GM18858 (cell line): ENCODE measurements at regions not wholly inside any gene's neighbourhood (a gene's known extent, or its start where the extent isn't known, plus 50 kb on each side); places are given as distances from the start of the nearest gene placed in this dataset.

Experiments
- ATAC-seq: cut with Tn5 transposase; IDR thresholded peaks from one replicate; pipeline ENCODE4 v1.9.1; 2021; ENCODE audit not compliant: unreplicated experiment

DNA sequence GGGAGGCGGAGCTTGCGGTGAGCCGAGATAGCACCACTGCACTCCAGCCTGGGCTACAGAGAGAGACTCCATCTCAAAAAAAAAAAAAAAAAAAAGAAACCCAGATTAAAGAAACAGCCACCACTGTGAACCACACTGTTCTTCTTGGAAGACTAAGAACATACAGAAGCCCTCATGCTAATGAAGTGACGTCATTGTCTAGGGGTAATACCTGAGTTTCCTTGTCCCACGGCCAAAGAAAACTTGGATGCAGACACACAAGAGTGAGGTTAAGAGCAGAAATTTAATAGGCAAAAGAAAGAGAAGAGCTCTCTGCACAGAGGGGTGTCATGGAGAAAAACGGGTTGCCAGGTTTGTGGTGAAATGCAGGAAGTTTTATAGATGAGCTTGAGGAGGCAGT lies 691.6 kb downstream of the NLGN4X start:
- no peak for ATAC-seq

DNA sequence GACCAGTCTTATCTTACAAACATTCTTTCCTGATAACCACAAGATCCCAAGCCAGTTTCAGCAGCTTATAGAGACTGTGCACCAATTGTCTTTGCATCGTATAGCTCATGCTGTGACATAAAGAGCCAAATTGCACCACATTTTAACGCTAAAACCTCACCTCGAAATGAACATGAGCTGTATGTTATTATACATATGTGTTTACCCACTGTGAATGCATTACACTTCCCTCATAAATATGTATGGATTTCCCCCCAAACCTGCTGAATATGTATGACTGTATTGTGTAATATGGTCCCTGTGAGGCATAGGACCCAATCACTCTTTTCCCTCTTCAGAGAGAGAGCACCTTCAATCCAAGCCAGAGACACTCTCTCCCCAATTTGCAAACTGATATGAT lies 692.4 kb downstream of the NLGN4X start:
- ATAC-seq: no peak

DNA sequence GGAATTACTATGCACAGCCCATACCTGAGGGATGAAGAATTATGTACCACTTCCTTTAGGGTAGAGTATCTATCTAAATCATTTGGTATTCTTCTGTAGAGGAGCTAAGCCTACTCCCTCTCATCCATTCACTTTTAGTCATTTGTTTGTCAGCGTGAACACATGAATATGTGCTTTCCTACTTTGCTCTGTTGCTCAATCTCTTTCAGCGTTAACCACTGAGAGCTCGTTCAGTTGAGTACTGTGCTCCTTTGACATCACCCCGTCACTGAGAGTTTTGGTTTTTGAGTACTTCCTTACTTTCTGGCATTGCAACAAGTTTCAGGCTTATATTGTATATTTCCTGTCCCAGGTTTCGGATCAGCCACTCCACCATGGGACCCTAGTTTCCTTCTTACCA lies 700.6 kb downstream of the NLGN4X start:
- ATAC-seq: no peak

DNA sequence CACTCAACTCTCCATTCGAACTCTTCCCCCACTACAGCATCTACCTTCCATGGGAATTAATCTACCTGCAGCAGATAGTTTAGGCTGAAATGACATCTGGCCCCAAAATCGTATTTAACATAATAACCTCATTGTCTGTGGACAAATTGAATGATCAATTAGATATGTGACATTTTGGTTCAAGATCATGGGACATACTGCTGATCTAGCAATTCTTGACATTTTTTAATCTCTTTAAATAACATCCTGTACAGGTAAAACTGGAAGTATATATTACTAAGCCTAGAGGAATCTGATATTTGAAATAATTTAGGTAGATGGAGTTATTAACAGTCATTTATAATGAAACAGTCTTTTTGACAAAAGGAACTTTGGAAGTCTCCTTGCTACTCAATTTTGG lies 702.5 kb downstream of the NLGN4X start:
- ATAC-seq: no peak

DNA sequence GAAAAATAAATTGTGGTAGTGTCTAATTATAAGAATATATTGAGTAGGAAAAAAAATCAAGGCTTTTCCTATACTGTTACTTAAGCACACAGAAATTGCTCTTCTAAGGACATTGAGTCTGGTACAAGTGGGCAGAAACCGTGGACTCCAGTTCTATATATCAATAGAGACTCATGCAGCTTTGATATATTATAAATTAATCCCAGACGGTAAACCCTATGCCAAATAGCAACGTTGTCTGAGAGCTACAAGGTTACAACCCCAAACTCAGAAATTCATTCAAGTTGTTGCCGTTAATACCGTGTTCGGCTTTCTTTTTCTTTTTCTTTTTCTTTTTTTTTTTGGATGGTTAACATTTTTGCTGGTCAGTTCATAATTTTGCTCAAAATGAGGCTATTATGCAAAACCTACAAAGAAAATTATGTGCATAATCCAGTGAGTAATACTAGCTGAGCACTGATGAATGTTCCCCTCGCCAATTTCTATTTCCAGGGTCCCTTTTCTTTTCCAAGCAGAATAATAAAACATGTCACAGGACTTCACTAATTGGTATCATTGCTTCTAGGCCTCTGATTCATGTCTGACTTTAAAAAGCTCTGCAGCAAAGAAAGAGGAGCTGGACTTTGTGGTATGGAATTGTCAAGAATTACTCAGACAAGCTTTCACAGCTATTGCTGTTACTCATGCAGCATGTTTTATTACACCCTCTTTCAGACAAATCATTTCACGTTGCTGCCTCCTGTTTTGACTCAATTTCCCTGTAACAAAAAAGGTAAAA lies 737.7 kb downstream of the NLGN4X start:
- ATAC-seq: no peak

DNA sequence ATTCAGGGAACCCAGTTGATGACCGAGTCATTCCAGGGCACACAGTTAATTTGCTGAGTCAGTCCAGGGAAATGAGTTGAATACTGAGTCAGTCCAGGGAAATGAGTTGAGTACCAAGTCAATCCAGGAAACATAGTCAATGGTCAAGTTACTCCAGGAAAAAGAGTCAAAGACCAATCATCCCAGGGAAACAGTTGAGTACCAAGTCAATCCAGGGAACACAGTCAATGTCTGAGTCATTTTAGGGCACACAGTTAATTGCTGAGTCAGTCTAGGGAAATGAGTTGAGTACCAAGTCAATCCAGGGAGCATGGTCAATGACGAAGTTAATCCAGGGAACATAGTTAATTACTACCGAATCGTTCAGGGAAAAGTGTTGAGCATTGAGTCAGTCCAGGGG lies 754.4 kb downstream of the NLGN4X start:
- no peak for ATAC-seq

DNA sequence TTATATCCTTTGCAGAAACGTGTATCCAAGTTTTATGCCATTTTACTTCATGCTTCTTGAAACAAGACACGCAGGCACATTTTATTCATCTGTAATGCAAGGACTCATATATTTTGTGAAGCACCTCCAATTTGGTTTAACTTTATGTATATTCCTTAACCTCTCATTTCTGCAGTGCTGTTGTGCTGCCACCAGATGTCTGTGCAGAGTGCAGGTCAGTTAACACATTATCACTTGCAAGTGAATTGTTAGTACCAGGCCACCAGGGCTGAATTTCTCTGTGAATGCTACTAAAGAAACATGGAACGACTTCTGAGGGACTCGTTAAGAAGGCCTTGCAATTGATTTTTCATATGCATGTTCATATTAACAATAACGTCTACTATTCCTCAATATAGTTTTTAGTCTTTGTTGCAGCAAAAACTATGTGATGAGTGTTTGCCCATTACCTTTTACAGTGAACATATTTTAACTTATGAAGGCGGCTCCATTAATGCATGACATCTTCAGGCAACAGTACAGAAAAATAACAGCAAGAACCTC lies 770.3 kb downstream of the NLGN4X start:
- ATAC-seq: no peak

DNA sequence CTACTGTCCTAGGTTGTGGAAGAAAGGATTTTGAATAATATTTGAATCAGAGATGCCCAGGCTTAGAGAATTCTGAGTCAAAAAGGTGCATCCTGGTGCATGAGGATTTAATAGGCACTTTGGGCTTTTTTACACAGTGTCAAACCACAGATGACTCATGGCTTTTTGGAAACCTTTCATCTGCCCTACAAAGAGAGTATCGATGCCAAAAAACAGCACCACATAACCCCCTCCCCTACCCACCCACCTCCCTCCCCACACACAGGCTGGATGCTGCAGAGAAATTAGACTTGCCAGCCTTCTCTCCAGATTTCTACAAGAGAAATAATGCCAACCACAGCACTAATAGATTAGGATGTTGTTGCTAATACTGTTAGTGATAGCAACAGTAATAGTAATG lies 779.3 kb downstream of the NLGN4X start:
- ATAC-seq: no peak

DNA sequence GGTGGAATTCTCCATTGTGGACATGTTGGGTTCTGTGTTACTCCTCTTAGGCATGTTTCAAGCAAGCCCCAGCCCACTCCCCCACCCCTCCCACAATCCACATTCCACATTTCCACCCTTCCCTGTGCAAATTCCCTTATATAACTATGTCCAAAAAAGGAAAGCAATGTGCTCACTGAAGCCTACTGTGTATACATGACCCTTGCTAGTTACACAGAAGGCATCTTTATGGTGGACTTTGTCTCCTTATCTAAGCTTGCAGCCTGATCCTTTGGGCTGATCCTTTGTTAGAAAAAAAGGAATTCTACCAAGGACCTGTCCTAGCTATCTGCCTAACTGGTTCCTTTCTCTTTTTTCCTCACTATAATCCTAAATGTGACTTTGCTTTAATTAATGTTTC lies 796.8 kb downstream of the NLGN4X start:
- ATAC-seq: no peak

DNA sequence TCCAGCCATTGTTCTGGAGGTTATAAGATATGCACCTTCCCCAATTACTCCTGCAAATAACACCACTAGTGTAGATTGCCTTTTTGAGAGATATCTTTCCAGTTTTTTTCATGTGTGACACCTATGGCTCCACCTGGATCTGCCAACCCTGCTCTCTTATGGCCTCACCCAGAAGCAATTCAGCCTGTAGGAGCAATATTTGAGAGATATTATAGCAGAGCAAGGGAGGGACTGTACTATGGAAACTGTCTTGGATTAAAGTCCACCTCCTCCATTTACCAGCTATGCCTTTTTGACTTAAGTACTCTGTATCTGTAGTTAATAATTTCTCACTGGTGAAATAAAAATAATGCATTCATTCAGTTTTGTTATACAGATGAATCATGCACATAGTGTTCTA lies 803.5 kb downstream of the NLGN4X start:
- no peak for ATAC-seq

DNA sequence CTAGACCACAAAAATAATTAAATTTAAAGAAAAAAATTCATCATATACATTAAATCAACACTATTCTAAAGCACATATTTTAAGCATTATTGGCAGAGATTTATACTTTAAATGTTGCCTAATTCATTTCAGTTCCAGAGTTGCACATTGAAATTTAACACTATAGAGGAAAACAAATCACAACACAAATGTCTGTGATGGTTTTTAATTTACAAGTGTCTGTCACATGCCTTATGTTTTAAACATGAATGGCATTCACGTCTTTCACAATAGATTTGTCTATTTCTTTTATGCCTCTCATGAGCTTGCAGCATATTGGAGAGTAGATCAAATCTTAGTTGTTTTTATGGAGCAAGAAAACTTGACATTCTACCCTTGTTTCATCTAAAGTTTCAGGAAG lies 811.3 kb downstream of the NLGN4X start:
- ATAC-seq: no peak

DNA sequence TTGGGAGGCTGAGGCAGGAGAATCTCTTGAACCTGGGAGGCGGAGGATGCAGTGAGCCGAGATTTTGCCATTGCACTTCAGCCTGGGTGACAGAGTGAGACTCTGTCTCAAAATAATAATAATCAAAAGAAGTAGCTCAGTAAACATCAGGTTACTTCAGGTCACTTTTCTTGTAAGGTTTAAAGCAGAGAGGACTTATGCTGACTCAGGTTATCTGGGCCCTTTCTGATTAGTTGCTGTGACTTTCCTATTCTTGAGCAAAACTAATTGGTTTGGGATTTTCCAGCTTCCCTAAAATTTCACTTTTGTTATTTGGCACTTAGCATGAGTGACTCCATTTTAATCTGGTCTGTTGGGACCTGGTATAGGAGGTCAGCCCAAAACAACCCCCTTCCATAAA lies 812.9 kb downstream of the NLGN4X start:
- ATAC-seq: no peak

DNA sequence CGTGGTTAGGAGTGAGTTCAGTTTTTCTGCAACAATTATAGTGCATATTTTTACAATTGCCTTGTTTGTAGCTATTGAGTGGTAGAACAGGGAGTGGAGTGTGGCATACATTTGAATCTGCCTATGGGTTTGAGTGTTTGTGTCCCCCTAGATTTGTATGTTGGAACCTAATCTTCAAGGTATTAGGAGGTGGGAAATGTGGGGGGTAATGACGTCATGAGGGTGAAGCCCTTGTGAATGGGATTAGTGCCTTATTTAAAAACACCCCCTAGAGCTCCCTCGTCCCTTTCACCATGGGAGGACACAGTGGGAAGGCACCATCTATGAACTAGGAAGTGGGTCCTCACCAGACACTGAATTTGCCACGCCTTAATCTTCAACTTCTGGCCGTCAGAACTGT lies 819.6 kb downstream of the NLGN4X start:
- no peak for ATAC-seq

DNA sequence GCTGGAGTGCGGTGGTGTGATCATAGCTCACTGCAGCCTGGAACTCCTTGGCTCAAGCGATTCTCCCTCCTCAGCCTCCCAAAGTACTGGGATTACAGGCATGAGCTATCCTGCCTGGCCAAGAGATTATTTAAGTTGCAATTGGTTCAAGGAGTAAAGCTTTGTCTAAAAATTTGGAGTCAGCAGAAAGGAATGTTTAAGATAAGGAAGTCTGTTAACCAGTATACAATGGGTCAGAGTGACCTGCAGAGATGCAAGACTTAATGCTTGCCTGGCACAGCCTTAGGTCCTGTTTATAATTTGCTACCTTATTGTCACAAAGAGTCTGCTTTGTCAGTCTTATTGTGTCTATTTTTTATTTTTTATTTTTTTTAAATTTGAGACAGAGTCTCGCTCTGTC lies 826.2 kb downstream of the NLGN4X start:
- no peak for ATAC-seq

DNA sequence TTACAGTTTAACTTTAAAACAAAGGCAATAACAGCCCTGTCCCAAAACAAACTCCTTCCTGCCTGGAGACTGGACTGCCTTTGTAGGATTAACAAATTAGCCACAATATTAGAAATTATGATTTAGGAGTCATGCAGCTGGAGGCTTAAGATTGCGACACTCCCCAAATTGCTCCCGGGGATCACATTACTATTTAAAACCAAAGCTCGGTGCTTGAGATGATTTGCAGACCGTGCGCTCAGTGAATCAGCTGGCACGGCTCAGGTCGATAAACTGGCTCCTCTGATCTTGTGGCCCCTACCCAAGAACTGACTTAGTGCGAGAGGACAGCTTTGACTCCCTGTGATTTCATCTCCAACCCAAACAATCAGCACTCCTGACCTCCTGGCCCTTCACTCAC lies 829.3 kb downstream of the NLGN4X start:
- ATAC-seq: no peak

DNA sequence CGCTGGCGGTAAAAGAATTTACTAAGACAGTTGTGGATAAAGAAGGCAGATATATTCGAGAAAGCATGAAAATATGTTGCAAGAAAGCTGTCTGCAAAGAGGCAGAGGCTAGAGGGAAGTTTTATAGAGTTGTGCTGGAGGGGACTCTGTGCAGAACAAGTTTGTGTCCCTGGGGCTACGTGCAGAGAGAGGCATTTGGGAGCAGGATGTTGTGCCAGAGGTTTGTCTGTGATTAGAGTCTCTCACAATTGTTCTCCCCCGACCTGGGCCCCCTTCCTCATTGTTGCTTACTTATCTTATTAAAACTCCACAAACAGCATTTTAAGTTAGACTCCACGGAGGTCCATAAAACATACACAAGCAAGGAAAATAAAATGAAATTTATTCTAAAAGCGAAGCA lies 831.3 kb downstream of the NLGN4X start:
- no peak for ATAC-seq

DNA sequence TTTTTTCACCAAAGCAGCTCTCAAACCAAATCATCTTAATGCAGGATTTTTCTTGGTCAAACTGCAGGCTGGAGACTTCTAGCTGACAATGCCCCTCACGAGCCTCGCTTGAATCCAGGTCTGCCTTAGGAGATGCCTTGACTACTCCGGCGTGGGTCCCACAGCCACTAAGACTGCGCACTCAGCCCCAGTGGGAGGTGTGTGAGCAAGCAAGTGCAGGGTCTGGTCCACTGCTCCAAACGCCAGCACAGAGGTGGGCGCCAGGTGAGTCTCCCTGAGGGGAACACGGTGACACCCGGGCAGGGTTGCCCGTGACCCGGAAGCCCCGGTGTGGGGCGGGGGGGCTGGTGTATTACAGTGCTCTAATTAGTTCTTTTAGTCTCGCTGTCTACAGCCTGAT lies 838.3 kb downstream of the NLGN4X start:
- no peak for ATAC-seq

DNA sequence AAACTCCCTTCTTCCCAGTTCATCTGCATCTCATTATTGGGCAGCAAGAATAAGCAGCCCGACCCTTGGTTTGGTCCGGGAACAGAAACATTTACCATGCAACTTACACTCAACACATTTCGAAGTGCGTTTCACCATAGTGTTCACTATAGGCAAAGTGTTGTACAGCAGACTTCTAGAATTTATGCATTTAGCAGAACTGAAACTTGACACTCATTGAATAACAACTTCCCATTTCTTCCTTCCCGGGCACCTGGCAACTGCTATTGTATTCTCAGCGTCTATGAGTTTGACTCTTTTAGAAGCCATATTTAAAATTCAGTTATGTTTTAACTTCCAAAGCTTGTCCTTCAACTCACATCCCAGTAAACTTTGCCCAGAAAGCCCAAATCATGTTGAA lies 840.6 kb downstream of the NLGN4X start:
- ATAC-seq: no peak

DNA sequence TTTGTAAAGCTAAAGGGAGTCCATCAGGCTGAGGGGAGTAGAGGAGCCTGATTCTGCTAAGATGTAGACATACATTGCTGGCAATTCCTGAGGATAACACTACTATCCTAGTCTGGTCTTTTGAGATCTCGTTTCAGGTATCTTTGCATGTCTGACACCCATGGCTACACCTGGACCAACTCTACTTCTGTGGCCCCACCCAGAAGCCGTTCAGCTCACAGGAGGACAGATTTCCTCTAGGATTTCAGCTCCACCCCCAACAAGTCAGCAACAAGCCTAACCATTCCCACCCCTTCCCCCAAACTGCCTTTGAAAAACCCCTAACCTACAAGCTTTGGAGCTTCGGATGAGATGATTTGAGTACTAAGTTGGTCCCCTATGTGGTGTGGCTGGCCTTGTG lies 848.2 kb downstream of the NLGN4X start:
- no peak for ATAC-seq

DNA sequence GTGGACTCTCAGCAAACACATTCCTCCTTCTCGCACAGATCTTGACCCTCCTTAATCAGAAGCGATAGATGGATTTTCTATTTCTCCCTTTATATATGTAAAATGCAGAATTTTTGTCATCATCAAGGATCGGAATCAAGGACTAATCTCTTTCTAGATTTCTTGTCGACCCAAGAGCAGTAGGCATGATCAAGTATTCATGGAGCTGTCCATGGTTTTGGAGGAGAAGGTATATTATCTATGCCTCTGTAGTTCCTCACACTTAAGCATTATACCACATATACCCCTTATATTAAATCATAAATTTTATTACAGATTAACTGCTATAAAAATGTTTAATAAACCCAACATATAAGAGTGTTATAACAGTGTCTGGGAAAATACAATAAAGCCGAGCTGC lies 886.8 kb downstream of the NLGN4X start:
- ATAC-seq: no peak

DNA sequence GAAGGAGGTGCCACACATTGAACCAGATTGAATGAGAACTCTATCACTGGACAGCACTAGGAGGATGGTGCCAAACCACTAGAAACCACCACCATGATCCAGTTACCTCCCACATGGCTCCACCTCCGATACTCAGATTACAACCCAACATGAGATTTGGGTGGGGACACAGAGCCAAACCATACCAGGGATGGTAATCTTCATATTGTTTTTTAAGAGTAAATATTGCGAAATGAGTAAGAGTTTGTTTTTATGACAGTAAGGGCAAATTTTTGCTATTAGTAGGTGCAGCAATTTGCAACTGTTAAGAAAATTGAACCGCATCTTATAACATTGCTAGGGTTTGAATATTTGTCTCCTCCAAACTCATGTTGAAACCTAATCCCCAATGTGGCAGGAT lies 891.5 kb downstream of the NLGN4X start:
- ATAC-seq: no peak

DNA sequence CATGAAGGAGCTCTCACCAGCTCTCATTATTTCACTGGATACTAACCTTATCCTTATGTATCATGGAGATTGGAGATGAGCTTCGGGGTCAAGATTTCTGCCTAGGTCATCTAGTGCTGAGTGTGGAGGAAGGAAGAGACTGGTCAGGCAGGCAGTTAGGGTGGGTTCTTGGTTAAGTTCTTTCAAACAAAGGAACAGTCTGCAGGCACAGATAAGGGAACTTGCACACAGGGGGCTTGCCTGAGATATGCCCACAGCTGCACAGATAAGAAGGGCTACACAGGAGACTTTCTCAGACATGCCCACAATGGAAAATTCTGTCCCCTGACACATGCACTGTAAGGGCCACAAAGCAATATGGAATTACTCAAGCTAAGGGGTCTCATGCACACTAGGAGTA lies 904.1 kb downstream of the NLGN4X start:
- no peak for ATAC-seq

DNA sequence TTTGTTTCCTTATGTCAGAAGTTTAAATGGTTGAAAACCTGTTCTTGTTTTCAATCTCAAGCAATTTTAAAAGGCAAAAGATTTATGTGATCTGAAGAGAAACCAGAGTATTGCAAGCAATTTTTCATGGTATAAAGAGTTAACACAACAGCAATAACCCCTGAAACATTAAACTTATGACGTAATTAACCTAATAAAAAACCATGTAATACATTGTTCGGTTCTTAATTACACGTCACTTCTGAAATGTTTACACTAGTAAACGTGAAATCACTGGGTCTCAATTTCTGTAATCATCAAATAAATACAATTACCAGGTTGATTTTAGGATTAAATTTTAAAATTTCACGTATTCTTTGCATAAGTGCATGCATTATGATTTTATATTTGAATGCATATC lies 914.5 kb downstream of the NLGN4X start:
- no peak for ATAC-seq
